MG63 (cell line): ENCODE measurements at regions not wholly inside any gene's neighbourhood (a gene's known extent, or its start where the extent isn't known, plus 50 kb on each side); places are given as distances from the start of the nearest gene placed in this dataset.
A peak's percentile ranks its signal among the peaks of the same experiment; 100 is the strongest.

ENCODE experiments used
- DNase-seq: peaks from one replicate; pipeline ENCODE4 v3.0.0-alpha.2; 2020
- H3K27me3 ChIP-seq: fragments of 250-450 bp; sonication (Bioruptor Pico); 2 replicates; pipeline ENCODE4 v1.5.1; 2020; ENCODE audit warnings: mild to moderate bottlenecking, moderate library complexity
- H3K36me3 ChIP-seq: fragments of 250-450 bp; sonication (Bioruptor Pico); 2 replicates; pipeline ENCODE4 v1.5.1; 2020; ENCODE audit warnings: mild to moderate bottlenecking, moderate library complexity
- H3K4me3 ChIP-seq: fragments of 250-450 bp; sonication (Bioruptor Pico); 2 replicates; pipeline ENCODE4 v1.5.1; 2020; ENCODE audit warnings: mild to moderate bottlenecking, moderate library complexity
- H3K9me3 ChIP-seq: fragments of 250-450 bp; sonication (Bioruptor Pico); 2 replicates; pipeline ENCODE4 v1.5.1; 2020; ENCODE audit warnings: mild to moderate bottlenecking, moderate library complexity

DNA sequence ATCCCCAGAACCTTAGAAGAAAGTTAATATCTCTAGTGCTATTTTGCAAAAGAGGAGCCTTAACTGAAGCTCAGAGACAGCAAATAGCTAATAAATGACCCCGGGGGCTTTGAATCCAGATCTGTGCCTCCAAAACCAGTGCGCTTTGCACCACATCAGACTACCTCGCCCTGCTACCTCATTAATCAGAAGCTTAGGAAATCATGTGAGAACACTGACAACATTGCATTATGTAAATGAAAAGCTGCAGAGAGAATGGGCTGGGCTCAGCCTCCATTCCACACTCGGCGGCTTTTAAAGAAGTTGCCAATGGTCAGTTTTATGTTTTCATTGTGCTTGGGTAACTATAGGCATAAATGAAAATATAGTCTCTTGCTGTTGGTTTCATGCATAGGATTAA, 54.0 kb upstream of the STMND1 start:
- H3K27me3 ChIP-seq, result no peaks in the 10 kb centered on the region

DNA sequence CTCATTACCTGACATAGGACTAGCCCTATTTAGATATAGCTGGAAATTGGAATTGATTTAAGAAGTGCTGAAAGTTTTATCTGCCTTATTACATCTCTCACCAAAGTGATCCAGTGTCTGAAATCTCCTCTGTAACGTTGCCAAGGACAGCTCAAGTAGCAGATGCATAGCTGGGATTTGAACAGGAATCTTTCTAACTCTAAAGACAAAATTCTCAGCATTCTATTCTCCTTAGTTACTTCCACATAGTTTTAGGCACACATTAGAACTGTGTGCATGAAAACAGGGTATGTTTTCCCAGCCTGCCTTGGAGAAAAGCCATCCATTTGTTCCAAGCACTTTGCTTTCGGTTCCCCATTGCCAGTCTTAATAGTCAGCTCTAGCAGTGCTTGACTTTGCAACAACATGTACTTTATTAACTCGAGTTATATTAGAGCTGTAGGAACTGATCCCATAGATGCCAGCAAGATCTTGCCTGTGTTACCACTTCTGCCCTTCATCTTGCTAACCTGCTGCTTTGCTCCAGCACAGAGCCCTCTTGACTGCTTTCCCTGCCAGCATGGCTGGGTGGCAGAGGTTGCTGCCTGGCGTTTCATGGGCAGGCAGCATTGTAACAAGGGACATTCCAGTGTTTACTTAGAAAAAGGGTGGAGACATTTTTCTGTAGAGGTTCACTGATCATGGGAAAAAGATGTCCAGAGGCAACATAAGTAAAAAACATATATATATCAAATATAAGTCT, 56.1 kb upstream of the STMND1 start:
- H3K36me3 ChIP-seq, result no peaks in the 10 kb centered on the region
- peak; percentile 39 for DNase-seq
- no peaks in the 10 kb centered on the region for H3K27me3 ChIP-seq
- no peaks in the 10 kb centered on the region for H3K9me3 ChIP-seq
- no peak overlapping the region for H3K4me3 ChIP-seq

More for the DNA sequence above, 54.0 kb upstream of the STMND1 start:
- Histone ChIP-seq H3K36me3 (no peaks in the 10 kb centered on the region), H3K4me3 (no peak overlapping the region), H3K9me3 (no peaks in the 10 kb centered on the region)
- DNase-seq, result no peak

DNA sequence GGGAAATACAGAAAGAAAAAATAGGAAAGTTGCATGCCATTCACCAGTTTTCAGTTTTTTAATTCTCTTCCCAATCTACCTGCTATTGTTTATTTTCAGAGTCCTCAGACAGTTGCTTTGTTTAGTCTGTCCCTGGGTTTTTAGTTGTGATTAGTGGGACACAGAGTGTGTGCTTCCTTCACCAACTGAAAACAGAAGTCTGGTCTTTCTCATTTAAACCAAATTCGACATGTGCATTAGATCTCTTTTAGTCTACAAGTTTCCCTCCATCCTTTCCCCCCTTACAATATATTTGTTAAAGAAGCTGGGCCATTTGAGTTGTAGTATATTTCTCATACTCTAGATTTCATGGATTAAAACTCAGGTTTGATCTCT, 58.7 kb upstream of the STMND1 start:
- H3K36me3 ChIP-seq, result no peaks in the 10 kb centered on the region
- no peak for DNase-seq
- H3K9me3 ChIP-seq, result no peaks in the 10 kb centered on the region
- no peaks in the 10 kb centered on the region for H3K27me3 ChIP-seq
- no peak overlapping the region for H3K4me3 ChIP-seq

DNA sequence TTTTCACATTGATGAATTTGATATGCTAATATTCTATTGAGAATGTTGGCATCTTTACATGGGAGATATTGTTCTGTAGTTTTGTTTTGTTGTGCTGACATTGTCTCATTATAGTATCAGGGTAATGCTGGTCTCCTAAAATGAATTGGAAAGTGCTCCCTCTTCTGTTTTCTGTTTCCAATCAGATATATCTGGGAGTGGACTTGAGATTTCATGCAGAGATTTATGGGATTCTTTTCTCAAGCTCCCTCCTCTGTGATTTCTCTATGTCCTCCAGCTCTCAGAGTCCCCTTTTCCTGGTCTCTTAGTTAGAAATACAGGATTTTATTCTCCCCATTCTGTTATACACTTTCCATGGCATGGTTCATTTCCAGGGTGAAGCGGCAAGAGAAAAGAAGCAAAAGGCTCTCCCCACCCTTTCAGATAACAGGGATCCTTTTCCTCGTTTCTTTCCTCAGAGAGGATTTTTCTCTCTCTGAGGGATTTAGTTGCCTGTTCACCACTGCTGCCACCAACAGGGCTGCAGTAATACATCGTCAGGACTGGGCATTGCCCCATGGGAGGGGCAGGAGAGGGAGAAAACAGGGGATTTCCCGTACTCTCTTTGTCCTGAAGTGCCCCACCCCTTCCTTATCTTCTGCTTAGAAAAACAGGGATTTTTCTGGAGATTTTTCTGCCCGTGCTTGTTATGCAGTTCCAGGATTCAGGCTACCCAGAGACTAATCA, 59.3 kb upstream of the STMND1 start:
- no peak overlapping the region for H3K4me3 ChIP-seq
- no peaks in the 10 kb centered on the region for H3K9me3 ChIP-seq
- peak; percentile 62 for DNase-seq

DNA sequence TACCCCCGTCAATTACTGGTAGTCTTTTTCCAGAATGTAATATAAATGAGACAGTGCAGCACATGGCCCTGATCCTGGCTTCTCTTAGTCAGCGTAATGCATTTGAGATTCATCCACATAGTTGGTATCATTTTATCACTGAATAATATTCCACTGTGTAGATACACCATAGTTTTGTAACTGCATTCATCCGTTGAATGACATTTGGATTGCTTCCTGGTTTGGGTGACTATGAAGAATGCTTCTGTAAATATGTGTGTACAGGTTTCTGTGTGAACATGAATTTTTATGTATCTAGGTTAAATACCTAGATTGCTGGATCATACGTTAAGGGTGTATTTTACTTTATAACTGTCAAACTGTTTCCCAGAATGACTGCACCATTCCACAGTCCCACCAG, 62.6 kb upstream of the STMND1 start:
- Histone ChIP-seq H3K4me3 (no peak overlapping the region), H3K36me3 (no peaks in the 10 kb centered on the region), H3K9me3 (no peaks in the 10 kb centered on the region), H3K27me3 (no peaks in the 10 kb centered on the region)
- no peak for DNase-seq

More for the DNA sequence above, 59.3 kb upstream of the STMND1 start:
- H3K36me3 ChIP-seq, result no peaks in the 10 kb centered on the region
- no peaks in the 10 kb centered on the region for H3K27me3 ChIP-seq

DNA sequence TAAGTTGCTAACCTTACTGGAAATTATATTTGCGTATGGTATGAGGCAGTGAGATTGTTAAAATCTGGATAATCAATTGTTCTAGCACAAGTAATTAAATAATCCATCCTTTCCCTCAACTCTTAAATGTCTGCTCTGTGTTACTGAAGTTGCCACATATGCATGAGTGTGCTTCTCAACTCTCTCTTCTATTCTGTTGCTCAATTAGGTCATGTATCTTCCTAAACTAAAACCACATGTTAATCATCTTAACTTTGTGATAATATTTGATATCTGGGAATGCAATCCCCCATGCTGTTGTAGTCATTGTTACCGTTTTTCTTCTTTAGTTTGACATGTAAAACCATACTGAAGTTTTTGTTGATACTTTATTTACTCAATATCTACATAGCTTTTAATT, 63.5 kb upstream of the STMND1 start:
- no peaks in the 10 kb centered on the region for H3K36me3 ChIP-seq
- H3K27me3 ChIP-seq, result no peaks in the 10 kb centered on the region
- no peak overlapping the region for H3K4me3 ChIP-seq
- DNase-seq, result no peak
- no peaks in the 10 kb centered on the region for H3K9me3 ChIP-seq

DNA sequence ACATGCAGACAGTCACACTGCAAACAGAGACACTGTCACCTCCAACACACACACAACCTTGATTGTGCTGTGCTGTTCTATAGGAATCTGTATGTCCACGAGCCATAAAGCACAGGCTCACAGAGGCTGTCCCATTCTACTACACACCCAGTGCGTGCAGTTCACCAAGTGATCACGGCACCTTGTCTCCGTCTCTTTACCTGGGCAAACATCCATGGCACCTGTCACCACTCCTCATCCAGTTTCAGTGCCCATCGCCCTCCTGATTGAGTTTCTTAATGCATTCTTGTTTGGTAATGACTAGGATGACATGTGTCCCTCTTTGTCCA, 65.8 kb upstream of the STMND1 start:
- no peaks in the 10 kb centered on the region for H3K27me3 ChIP-seq
- H3K36me3 ChIP-seq, result no peaks in the 10 kb centered on the region
- H3K4me3 ChIP-seq, result no peak overlapping the region
- no peaks in the 10 kb centered on the region for H3K9me3 ChIP-seq
- DNase-seq, result no peak

DNA sequence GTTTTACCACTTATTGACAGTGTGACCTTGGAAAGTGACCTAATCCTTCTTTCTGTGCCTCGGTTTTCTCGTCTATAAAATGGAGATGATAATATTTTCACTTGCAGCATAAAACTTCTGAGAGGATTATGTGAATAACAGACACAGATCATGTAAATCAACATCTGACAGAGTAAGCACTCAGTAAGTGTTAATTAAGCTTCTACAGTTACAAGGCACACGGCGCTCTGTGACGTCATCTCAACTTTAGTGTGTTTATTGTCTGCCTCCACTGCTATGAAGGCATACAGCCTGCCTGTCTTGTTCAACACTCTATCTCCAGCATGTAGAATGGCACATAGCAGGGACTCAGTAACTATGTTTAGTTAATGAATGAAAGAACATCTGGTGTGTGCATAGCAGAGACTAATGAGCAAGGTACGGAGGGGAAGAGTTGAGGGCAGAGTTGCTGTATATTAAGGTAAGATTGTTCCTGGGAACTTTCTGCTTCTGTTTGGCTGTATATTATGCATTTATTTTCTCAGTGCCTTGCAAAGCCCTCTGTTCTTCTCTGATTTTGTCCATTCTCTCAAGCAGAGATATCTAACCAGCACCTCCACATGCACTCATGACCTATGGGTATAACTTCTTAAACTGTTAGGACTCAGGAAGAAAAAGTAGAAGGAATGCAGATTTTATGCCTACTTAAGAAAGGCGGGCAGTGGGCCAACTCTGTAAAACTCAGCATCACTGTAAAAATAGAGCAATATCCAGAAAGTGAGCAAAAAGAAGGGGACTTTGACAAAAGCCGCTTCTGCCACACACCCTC, 66.4 kb upstream of the STMND1 start:
- H3K4me3 ChIP-seq, result no peak overlapping the region
- DNase-seq, result no peak
- H3K36me3 ChIP-seq, result no peaks in the 10 kb centered on the region
- no peaks in the 10 kb centered on the region for H3K9me3 ChIP-seq
- no peaks in the 10 kb centered on the region for H3K27me3 ChIP-seq

DNA sequence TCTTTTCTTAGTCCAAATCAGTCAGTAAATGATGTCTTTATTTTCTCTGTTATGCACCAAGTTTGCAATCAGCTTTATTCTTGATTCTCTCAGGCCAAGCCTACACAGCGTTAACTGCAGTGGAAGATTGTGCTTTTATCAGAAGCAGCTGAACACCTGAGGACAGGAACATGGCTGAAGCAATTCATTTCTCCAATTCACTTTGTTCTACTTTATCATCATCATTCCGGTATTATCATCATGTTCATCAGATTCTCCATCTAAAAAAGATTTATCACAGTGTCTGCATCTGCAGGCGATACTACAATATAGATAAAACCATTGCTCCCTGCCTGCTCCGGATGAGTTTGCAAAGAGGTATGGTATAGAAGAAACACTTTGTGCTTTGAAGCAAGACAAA, 68.1 kb upstream of the STMND1 start:
- no peak for DNase-seq
- H3K9me3 ChIP-seq, result no peaks in the 10 kb centered on the region
- no peaks in the 10 kb centered on the region for H3K36me3 ChIP-seq
- H3K27me3 ChIP-seq, result no peaks in the 10 kb centered on the region
- H3K4me3 ChIP-seq, result peak overlapping the region; percentile 27; the same call in 1 of the 2 replicates

DNA sequence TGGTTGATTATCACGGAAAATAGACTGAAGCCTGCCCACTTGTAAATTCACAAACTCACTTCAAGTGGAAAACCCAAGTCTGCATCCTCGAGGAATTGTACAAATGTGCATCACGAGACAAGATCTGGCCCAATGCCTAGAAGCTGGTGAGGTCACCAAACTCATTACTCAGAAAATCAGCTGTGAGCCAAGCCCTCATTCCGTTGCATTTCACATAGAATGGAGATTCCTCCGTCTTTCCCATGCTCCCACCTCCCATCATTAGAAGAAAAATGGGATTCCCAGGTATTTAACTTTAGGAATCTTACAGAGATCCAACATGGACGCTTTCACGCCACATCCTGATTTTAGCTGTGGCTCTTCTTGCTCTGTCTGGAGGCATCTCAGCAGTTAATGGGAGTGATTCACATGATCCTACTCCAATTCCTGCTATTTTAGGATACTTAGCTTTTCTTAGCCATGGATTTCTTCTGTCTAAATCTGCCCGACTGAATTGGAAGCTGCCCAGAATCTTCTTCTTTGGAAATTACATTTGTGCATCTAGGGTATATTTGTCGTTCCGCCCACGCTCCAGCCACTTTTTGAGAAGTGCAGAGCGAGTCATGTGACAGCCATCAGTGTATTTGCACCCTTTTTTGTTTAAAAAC, 68.7 kb upstream of the STMND1 start:
- no peaks in the 10 kb centered on the region for H3K9me3 ChIP-seq
- peak overlapping the region; percentile 27 for H3K4me3 ChIP-seq
- no peaks in the 10 kb centered on the region for H3K27me3 ChIP-seq
- DNase-seq, result peak; percentile 73
- H3K36me3 ChIP-seq, result no peaks in the 10 kb centered on the region

DNA sequence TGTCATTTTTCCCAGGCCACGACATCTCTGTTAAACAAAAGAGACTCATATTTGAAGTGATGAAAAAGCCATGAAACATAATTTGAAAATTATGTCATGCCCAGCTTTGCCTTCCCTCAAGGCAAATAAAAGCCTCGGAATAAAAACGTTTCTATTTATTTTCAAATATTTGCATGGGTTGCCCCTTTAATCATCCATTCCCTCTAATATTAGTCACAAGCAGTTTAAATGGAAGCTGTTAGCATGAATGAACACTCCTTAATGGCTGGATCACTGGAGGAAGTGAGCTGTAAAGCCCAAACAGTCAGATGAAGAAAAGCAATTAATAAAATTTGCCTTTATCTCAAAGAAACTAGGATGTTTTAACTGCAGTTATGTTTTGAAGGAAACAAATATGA, 69.3 kb upstream of the STMND1 start:
- DNase-seq, result no peak
- Histone ChIP-seq H3K36me3 (no peaks in the 10 kb centered on the region), H3K4me3 (peak overlapping the region; percentile 27), H3K27me3 (no peaks in the 10 kb centered on the region), H3K9me3 (no peaks in the 10 kb centered on the region)

DNA sequence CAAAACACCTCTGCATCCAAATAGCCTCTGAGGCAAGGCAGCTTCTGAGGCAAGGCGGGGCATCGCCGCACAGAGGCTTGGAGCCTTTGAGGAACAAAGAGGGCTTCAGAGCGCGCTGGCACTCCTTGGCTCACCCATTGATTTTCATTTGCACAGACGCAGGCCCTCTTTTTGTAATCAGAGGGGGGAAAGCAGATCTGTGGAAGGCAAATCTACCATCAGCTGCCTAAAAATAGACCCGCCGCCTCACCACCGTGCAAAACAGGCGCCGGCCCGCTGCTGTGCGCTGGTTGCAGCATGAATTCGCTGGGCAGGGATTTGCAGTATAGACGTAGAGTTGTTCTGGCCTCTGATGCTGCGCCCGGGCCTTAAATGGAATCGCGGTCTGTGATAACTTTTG, 69.9 kb upstream of the STMND1 start:
- Histone ChIP-seq H3K9me3 (no peaks in the 10 kb centered on the region), H3K4me3 (no peak overlapping the region), H3K27me3 (no peaks in the 10 kb centered on the region), H3K36me3 (no peaks in the 10 kb centered on the region)
- no peak for DNase-seq

DNA sequence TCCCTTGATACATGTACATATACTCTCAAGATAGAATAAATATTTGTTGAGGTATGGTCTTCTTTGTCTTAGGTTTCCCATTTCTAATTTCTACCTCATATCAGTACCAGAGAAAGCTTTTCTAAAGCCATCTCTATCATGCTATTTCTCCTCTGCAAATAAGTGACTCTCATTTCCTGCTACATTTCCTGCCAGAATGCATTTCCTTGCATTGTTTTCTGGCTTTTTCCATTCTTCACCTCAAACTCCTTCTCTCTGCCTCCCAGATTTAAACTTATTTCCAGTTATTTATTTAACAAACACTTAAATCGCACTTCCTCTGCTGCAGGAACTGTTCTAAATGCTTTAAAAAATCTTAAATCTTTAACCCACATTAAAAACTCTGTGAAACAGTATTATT, 74.4 kb upstream of the STMND1 start:
- H3K27me3 ChIP-seq, result no peaks in the 10 kb centered on the region
- no peak overlapping the region for H3K4me3 ChIP-seq
- DNase-seq, result no peak

DNA sequence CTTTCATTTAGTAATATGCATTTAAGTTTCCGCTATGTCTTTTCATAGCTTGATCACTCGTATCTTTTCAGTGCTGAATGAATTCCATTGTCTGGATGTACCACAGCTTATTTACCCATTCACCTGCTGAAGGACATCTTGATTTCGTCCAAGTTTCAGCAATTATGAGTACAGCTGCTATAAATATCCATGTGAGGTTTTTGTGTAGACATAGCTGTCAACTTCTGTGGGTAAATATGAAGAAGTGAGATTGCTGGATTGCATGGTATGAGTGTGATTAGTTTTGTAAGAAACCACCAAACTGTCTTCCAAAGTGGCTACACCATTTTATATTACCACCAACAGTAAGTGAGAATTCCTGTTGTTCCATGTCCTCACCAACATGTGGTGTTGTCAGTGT, 79.2 kb upstream of the STMND1 start:
- Histone ChIP-seq H3K9me3 (no peaks in the 10 kb centered on the region), H3K36me3 (no peaks in the 10 kb centered on the region), H3K27me3 (no peaks in the 10 kb centered on the region), H3K4me3 (no peak overlapping the region)
- no peak for DNase-seq

More for the DNA sequence above, 74.4 kb upstream of the STMND1 start:
- Histone ChIP-seq H3K36me3 (no peaks in the 10 kb centered on the region), H3K9me3 (no peaks in the 10 kb centered on the region)

DNA sequence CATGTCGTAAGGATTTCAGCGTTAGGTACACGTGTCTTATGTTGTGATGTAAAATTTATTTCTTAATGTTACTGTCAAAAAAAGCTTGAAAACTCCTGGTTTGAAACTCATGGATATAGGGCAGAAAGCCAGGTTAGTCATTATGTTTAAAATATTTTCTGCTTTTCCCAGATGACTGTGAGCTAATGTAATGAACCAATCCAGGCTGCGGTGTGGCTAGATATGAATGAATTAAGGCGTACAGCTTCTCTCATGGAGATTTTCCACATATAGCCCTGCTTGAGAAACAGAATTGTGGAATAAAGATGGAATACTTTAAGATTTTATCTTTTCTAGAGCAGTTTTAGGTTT, 80.3 kb upstream of the STMND1 start:
- H3K27me3 ChIP-seq, result no peaks in the 10 kb centered on the region
- no peak overlapping the region for H3K4me3 ChIP-seq
- DNase-seq, result no peak
- H3K9me3 ChIP-seq, result no peaks in the 10 kb centered on the region
- no peaks in the 10 kb centered on the region for H3K36me3 ChIP-seq

DNA sequence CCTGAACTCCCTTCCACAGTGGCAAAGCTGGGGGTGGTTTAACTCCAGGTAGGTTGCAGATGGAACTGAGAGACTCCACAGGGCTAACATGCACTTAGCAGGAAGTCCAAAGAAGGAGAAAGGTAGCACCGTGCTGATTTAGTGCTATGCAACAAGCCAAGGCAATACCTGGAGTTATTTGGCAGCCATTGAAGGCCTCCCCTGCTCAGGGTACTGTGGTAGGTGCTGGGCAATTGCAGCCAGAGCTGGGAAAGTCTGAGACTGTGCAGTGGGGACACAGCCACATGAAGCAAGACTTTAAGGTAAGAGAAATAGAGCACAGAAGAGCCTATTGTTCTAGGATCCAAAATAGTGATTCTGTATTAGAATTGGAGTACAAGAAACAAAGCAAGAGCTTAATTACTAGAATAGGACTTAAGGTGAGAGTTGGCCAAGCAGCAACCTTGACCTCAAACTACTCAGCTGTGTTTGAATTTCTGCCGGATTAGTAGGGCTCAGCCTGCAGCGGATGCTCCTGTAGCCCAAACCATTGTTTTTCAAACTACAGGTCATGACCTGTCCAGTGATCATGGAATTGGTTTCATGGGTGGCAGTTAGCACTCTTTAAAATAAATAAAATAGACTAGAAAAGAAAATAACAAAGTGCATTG, 80.8 kb upstream of the STMND1 start:
- H3K9me3 ChIP-seq, result no peaks in the 10 kb centered on the region
- H3K27me3 ChIP-seq, result no peaks in the 10 kb centered on the region
- H3K4me3 ChIP-seq, result no peak overlapping the region
- DNase-seq, result no peak
- no peaks in the 10 kb centered on the region for H3K36me3 ChIP-seq

DNA sequence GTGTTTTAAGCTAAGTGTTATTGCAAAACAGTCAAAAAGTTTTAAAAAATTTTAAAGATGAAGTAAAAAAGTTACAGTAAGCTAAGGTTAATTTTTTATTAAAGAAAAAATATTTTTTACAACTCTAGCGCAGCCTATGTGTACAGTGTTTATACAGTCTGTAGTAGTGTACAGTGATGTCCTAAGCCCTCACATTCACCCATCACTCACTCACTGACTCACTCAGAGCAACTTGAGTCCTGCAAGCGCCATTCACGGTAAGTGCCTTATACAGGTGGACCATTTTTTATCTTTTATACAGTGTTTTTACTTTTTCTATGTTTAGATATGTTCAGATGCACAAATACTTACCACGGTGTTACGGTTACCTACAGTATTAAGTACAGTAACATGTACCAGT, 83.4 kb upstream of the STMND1 start:
- Histone ChIP-seq H3K36me3 (no peaks in the 10 kb centered on the region), H3K27me3 (no peaks in the 10 kb centered on the region), H3K9me3 (no peaks in the 10 kb centered on the region; the same call in 1 of the 2 replicates), H3K4me3 (no peak overlapping the region)
- no peak for DNase-seq
